Pulmonary artery endothelial cell (primary cell): ENCODE measurements at regions not wholly inside any gene's neighbourhood (a gene's known extent, or its start where the extent isn't known, plus 50 kb on each side); places are given as distances from the start of the nearest gene placed in this dataset.
"Not testable (repeated sequence)": the region's sequence is repeated elsewhere in the genome, so short reads cannot be mapped to it uniquely, and the experiment has no call there.

ENCODE experiments used
- DNase-seq: peaks from one replicate; pipeline ENCODE4 v3.0.0-alpha.2; 2011; ENCODE audit warnings: low read depth, low spot score

- DNase-seq: no peak
Observed at GRCh38 chr17:31748881-31749280, 110.2 kb downstream of the COPRS start.

- DNase-seq: no peak
Observed at GRCh38 chr17:31746884-31747495, 112.1 kb downstream of the COPRS start.

DNA sequence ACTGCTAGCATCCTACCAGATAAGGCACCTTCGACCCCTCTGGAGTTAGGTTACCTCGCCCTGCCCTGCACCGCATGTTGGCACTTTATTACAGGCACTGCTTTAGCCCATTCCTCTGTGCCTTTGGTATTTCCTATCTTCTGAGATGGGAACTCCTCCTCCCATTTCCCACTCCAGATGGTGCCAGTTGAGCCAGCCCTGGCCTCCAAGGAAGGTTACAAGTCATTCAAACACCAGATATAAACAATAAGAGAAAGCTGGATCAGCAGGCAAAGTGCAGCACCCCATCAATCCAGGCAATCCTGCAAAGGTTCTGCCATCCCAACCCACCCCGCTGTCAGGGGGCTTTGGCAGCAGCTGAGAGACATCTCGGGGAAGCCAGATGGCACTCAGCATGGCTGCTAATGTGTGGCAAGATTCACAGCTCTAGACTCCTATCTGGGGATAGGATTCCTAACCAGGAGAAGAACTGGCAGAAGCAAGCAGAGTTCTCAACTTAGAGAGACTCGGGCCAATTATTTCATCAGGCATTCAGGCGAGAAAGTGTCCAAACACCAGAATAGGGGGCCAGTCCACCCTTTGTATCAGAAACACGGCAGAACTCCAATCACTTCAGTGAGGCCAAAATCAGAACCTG is 113.0 kb downstream of the COPRS start:
- DNase-seq: no peak

- DNase-seq: no peak
Observed at GRCh38 chr17:31744511-31744951, 114.5 kb downstream of the COPRS start.

- DNase-seq: no peak
Observed at GRCh38 chr17:31743797-31744196, 115.2 kb downstream of the COPRS start.

DNA sequence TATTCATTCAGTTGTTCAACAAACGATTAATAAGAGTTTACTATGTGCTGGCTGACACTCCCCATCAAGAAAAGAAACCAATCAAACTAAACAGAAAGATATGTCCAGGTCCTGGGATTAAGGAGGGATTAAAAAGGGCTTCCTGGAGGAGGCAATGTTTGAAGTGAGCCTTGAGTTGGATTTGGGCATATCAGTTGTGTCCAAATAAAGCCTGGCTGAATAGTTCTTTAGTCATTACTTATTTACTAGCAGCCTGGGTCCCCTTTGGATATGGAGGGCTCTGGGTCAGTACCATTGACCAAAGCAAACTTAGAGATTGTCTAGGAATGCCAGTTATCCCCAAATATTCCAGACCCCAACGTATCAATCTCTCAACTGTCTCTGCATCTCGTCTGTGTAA is 117.7 kb downstream of the COPRS start:
- DNase-seq: no peak

GRCh38 chr17:31740611-31741082 is 118.4 kb downstream of the COPRS start:
- no peak for DNase-seq

DNA sequence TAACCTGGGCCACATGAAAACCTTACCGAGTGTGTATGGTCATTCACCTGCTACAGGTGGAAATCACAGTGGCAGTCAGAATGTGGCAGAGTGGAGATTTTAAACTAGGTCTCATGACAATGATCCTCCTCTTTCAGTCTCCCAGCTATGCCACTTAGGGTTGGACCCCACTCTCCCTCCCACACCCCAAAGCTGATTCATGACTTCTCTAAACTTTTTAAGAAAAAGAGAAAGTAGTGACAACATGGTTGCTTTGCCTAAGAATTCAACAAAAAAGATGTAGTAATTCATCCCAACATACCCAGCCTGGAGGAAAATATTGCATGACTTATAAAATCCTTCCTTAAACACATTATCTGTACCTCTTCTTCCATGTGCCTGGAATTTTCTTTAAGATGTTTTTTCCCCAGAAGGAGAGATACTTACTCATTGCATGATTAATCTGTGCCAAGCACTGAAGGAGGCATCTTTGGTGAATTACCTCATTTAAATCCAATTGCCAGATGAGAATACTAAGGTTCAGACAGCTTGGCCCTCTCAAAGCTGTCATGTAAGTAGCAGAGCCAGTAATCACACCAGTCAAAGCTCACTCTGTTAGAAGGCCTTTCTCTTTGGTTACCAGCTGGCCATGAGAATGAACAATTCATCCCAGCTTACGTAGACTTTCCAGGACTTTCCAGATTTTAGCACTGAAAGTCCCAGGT is 119.9 kb downstream of the COPRS start:
- DNase-seq: no peak

GRCh38 chr17:31738488-31738887 is 120.6 kb downstream of the COPRS start:
- no peak for DNase-seq

GRCh38 chr17:31738067-31738466 is 121.0 kb downstream of the COPRS start:
- DNase-seq: no peak

DNA sequence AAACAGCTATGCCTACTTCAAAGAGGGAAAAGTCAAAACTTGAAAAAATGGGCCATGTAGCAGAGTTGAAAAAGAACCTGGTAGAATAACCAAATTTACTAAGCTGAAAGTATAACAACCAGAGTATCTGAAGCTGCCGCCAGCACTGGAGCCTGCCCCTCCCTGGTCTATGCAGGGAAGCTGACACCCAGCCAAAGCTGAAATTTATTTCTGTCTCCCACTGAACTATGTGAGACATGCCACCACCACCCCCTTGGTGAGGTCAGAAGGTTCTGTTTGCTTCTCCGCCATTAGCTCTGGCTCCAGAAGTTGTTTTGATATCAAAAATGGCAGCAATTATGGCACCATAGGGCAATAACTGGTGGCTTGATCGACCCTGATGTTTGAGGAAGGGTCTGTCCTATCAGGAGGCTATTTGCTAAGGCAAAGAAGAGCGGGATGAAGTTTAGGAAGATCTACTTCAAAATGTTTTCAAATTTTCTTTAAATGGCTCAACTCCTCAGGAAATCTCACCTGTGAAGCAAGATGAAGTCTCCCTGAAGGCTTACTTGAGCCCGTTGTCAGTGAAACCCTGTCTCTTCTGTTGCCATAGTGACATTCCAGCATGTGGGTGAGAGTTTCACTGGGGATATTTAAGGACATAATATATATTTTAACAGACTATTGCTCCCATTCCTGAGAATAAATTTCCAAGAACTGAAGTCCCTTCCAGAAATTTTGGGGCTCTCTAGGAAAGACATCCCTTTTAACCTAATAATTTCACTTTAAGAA is 122.0 kb downstream of the COPRS start:
- DNase-seq: no peak

DNA sequence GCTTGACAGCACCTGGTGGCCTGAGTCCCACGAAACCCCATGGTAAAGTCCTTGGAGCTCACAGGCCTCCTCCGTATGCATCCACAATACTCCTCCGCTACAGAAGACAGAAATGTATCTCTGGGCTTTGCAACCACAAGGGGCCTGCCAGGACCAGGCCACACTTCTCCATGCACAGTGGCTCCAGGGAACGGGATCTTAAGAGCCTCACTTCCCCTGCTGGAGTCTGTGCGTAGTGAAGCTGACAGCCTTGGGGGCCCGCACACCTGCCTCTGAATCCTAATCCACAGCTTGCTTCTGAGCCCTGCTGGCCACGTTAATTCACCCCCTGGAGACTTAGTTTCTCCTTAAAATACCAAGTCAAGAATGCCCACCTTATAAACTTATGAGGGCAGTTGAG is 125.7 kb downstream of the COPRS start:
- DNase-seq: no peak

DNA sequence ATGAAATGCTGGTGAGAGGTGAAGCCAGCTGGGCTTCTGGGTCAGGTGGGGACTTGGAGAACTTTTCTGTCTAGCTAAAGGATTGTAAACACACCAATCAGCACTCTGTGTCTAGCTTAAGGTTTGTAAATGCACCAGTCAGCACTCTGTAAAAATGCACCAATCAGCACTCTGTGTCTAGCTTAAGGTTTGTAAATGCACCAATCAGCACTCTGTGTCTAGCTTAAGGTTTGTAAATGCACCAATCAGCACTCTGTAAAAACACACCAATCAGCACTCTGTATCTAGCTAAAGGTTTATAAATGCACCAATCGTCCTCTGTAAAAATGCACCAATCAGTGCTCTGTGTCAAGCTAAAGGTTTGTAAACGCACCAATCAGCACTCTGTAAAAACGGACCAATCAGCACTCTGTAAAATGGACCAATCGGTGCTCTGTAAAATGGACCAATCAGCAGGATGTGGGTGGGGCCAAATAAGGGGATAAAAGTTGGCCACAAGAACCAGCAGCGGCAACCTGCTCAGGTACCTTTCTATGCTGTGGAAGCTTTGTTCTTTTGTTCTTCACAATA is 127.4 kb downstream of the COPRS start:
- DNase-seq: not testable (repeated sequence)

- DNase-seq: no peak
Observed at GRCh38 chr17:31731118-31731517, 127.9 kb downstream of the COPRS start.

DNA sequence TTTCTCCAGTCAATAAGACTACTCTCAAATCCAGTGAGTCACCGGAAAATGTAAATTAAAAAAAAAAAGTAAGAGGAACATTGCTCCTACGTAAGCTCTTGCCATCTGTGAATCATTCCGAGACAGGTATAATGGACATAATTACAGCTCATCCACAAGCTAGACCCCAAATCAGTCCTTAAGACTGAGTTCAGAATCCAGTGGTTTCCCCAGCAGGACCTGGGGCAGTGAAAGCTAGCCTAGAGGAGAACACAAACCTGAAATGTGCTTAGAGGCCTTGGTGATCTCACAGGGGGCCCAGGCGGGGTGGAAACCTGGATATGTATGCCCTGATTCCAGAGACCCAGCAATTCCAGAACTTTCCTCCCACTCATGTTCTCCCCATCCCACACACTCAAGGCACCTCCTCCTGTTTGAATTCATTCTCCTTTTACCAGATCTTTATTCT is 132.0 kb downstream of the COPRS start:
- no peak for DNase-seq

DNA sequence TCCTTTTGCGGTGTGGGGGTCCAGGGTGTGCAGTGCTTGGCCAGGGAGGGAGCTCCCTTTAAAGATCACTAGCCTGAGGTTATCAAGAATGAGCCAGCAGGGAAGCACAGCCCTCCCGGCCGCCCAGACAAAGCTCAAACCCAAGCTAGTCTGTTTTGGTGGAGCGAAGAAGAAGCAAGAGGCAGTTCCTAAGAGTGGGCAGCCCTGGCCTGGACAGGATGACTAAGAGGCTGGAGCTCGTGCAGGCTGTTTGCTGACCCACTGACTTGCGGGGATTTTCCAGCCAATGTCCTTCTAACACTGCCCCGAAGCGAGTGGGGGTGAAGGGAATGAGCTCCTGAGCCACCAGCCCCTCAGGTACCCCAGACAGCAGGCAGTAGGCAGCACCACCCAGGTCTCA is 134.4 kb downstream of the COPRS start:
- DNase-seq: peak; percentile 45

- DNase-seq: peak; percentile 57
Observed at GRCh38 chr17:31724026-31724425, 135.0 kb downstream of the COPRS start.

GRCh38 chr17:31722251-31723056 is 136.6 kb downstream of the COPRS start:
- peak; percentile 97 for DNase-seq

DNA sequence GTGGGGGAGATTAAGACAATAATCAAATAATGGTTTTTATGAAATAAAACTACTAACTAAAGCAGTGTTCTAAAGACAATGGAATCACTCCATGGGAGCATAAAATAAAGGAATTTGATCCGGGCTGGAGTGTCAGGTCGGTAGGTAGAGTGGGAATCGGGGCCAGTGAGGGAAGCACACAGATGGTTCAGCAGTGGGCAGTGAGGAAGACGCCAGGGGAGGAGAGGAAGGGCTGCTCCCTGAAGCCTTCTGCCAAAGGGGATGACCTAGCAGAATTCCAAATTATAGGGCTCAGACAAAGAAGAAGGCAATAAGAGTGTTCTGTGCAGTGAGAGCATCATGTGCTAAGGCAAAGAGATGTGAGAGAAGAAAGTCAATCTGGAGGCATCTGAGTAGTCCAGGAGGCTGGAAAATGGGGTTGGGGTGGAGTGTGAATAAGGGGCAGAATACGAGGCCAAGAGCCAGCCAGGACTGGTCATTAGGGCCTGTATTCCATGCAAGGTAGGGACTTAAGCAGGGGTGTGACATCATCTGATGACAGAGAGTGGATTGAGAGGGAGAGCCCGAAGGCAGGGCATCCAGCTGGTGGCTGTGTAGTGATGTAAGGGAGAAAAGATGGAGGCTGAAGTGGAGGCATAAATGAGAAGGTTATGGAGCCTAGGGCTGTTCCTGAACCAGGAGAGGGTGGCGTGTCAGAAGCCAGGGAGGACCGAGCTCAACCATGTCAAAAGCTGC is 137.6 kb downstream of the COPRS start:
- no peak for DNase-seq

DNA sequence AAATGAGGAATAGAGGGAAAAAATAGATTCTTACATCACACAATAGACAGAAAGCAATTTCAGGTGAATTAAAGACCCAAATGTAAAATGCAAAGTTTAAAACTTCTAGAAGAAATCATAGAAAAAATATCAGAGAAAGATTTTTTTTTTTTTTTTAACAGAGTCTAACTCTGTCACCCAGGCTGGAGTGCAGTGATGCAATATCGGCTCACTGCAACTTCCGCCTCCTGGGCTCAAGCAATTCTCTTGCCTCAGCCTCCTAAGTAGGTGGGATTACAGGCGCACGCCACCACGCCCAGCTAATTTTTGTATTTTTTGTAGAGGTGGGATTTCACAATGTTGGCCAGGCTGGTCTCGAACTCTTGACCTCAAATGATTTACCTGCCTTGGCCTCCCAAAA is 141.8 kb downstream of the COPRS start:
- not testable (repeated sequence) for DNase-seq
